ENCODE measurements at regions not wholly inside any gene's neighbourhood (a gene's known extent, or its start where the extent isn't known, plus 50 kb on each side); places are given as distances from the start of the nearest gene placed in this dataset.

GRCh38 chrX:1034717-1035116, 177.7 kb downstream of the CRLF2 start:
- Histone ChIP-seq H3K4me1 (no peaks in the 10 kb centered on the region), H3K4me3 (no peak overlapping the region), H3K27ac (no peak overlapping the region), H3K27me3 (no peaks in the 10 kb centered on the region), H3K9me3 (peaks cover 0 to 13% (median 0%) of the 10 kb centered on the region in 3 donors), H3K36me3 (replicated peaks in 1 of 2; ENCODE audit: insufficient read depth in 1 of 2, low read depth in 2 of 2) (no peaks in the 10 kb centered on the region)
- DNase-seq (no peak), ATAC-seq (no peak)
- intact Hi-C loops (cut with DNase I) = no loop called here
- TF ChIP-seq POLR2A (IDR thresholded peaks at IDR 0.05) (no peak), CTCF (IDR thresholded peaks at IDR 0.05) (no peak)
- 48 to 64% methylated on average over 17 of the region's 17 CpGs for WGBS, 2 donors

GRCh38 chrX:1031521-1032430, 180.7 kb downstream of the CRLF2 start:
- DNase-seq (no peak), ATAC-seq (no peak)
- Histone ChIP-seq H3K27me3 (no peaks in the 10 kb centered on the region), H3K4me1 (no peaks in the 10 kb centered on the region), H3K36me3 (replicated peaks in 1 of 2; ENCODE audit: insufficient read depth in 1 of 2, low read depth in 2 of 2) (no peaks in the 10 kb centered on the region), H3K9me3 (peaks cover 0 to 13% (median 0%) of the 10 kb centered on the region in 3 donors), H3K27ac (no peak overlapping the region), H3K4me3 (no peak overlapping the region)
- TF ChIP-seq POLR2A (IDR thresholded peaks at IDR 0.05) (no peak), CTCF (IDR thresholded peaks at IDR 0.05) (no peak)
- intact Hi-C loops (cut with DNase I) = no loop called here
- 66 to 81% methylated on average over 34 to 38 of the region's 38 CpGs for WGBS, 2 donors

GRCh38 chrX:1029494-1029893, 183.0 kb downstream of the CRLF2 start:
- peaks cover 0 to 17% (median 0%) of the 10 kb centered on the region in 3 donors for H3K9me3 ChIP-seq
- intact Hi-C loops (cut with DNase I) = no loop called here
- no peak for DNase-seq
- no peak overlapping the region for H3K27ac ChIP-seq
- H3K36me3 ChIP-seq (replicated peaks in 1 of 2; ENCODE audit: insufficient read depth in 1 of 2, low read depth in 2 of 2) = no peaks in the 10 kb centered on the region
- no peak for ATAC-seq
- 67 to 80% methylated on average over 15 of the region's 15 CpGs for WGBS, 2 donors
- no peak overlapping the region for H3K4me3 ChIP-seq
- no peaks in the 10 kb centered on the region for H3K27me3 ChIP-seq
- no peak for TF ChIP-seq CTCF (IDR thresholded peaks at IDR 0.05)
- no peak for TF ChIP-seq POLR2A (IDR thresholded peaks at IDR 0.05)
- no peaks in the 10 kb centered on the region for H3K4me1 ChIP-seq

- H3K36me3 ChIP-seq (replicated peaks in 1 of 2; ENCODE audit: insufficient read depth in 1 of 2, low read depth in 2 of 2) = no peaks in the 10 kb centered on the region
- peaks cover 0 to 16% (median 0%) of the 10 kb centered on the region in 3 donors for H3K9me3 ChIP-seq
- no peak overlapping the region for H3K4me3 ChIP-seq
- intact Hi-C loops (cut with DNase I) = no loop called here
- no peaks in the 10 kb centered on the region for H3K4me1 ChIP-seq
- H3K27ac ChIP-seq = no peak overlapping the region
- DNase-seq (no peak), ATAC-seq (no peak)
- no peak for TF ChIP-seq CTCF (IDR thresholded peaks at IDR 0.05)
- TF ChIP-seq POLR2A (IDR thresholded peaks at IDR 0.05) = no peak
- H3K27me3 ChIP-seq = no peaks in the 10 kb centered on the region
These were observed 184.8 kb downstream of the CRLF2 start for GRCh38 chrX:1027680-1028079.

GRCh38 chrX:1027133-1027532, 185.3 kb downstream of the CRLF2 start:
- ATAC-seq = no peak
- Histone ChIP-seq H3K36me3 (replicated peaks in 1 of 2; ENCODE audit: insufficient read depth in 1 of 2, low read depth in 2 of 2) (no peaks in the 10 kb centered on the region), H3K4me3 (no peak overlapping the region), H3K4me1 (no peaks in the 10 kb centered on the region), H3K9me3 (peaks cover 0 to 17% (median 0%) of the 10 kb centered on the region in 3 donors), H3K27me3 (no peaks in the 10 kb centered on the region), H3K27ac (no peak overlapping the region)
- no peak for DNase-seq
- 63 to 71% methylated on average over 18 of the region's 18 CpGs for WGBS, 2 donors
- no peak for TF ChIP-seq POLR2A (IDR thresholded peaks at IDR 0.05)
- intact Hi-C loops (cut with DNase I) = no loop called here
